HEK293T (cell line): ENCODE measurements at regions not wholly inside any gene's neighbourhood (a gene's known extent, or its start where the extent isn't known, plus 50 kb on each side); places are given as distances from the start of the nearest gene placed in this dataset.

Experiments used
- BHLHE40 ChIP-seq: fragments of 450-650 bp; IDR thresholded peaks from 2 replicates; pipeline ENCODE4 v1.6.1; 2016; ENCODE audit warnings: mild to moderate bottlenecking, moderate library complexity, borderline replicate concordance
- ELF4 ChIP-seq: fragments of 450-650 bp; IDR thresholded peaks from 2 replicates; pipeline ENCODE4 v1.6.1; 2017; ENCODE audit warnings: antibody characterized with exemption
- FOXM1 ChIP-seq: fragments of 450-650 bp; IDR thresholded peaks from 2 replicates; pipeline ENCODE4 v1.6.1; 2017; ENCODE audit warnings: mild to moderate bottlenecking, borderline replicate concordance
- HDGF ChIP-seq: fragments of 450-650 bp; IDR thresholded peaks from 2 replicates; pipeline ENCODE4 v1.6.1; 2017; ENCODE audit warnings: antibody characterized with exemption, borderline replicate concordance
- L3MBTL2 ChIP-seq: fragments of 450-650 bp; conservative IDR thresholded peaks from 2 replicates; pipeline ENCODE4 v1.6.1; 2016; ENCODE audit warnings: mild to moderate bottlenecking
- PKNOX1 ChIP-seq: fragments of 450-650 bp; IDR thresholded peaks from 2 replicates; pipeline ENCODE4 v1.6.1; 2016
- SP1 ChIP-seq: fragments of 450-650 bp; IDR thresholded peaks from 2 replicates; pipeline ENCODE4 v1.6.1; 2017
- TARDBP ChIP-seq: fragments of 450-650 bp; IDR thresholded peaks from 2 replicates; pipeline ENCODE4 v1.6.1; 2016
- ZNF384 ChIP-seq: fragments of 450-650 bp; IDR thresholded peaks from 2 replicates; pipeline ENCODE4 v1.6.1; 2016

GRCh38 chr4:98720871-98721480 is 62.6 kb upstream of the TSPAN5 start:
- no peak for TF ChIP-seq SP1
- no peak for TF ChIP-seq L3MBTL2
- TF ChIP-seq BHLHE40, result no peak
- TF ChIP-seq FOXM1, result no peak
- TF ChIP-seq HDGF, result no peak
- no peak for TF ChIP-seq ZNF384
- TF ChIP-seq PKNOX1, result no peak
- TF ChIP-seq ELF4, result no peak
- TF ChIP-seq TARDBP, result no peak
